Gastroesophageal sphincter (tissue), 4 donors: ENCODE measurements at regions not wholly inside any gene's neighbourhood (a gene's known extent, or its start where the extent isn't known, plus 50 kb on each side); places are given as distances from the start of the nearest gene placed in this dataset.
"Not testable (repeated sequence)": the region's sequence is repeated elsewhere in the genome, so short reads cannot be mapped to it uniquely, and the experiment has no call there.

Source experiments
- ATAC-seq: fragments of 150-250 bp; one replicate; pipeline ENCODE4 v1.9.1; 2016; ENCODE audit warnings: mild to moderate bottlenecking, moderate library complexity
- H3K27ac ChIP-seq, 4 donors: fragments of 200-600 bp; sonication (generic) in 3 of 4; 1 replicate in 3 of 4; 2 replicates in 1 of 4; pipeline ENCODE4 v1.5.1; 2016 to 2019
- H3K27me3 ChIP-seq: fragments of 200-600 bp; sonication (generic); one replicate; pipeline ENCODE4 v1.5.1; 2019
- H3K36me3 ChIP-seq, 2 donors: fragments of 200-600 bp; sonication (generic); one replicate each; pipeline ENCODE4 v1.5.1; 2019; ENCODE audit warnings: control low read depth in 1 of 2
- H3K4me1 ChIP-seq, 3 donors: fragments of 200-600 bp; sonication (generic); 1 replicate in 2 of 3; 2 replicates in 1 of 3; pipeline ENCODE4 v1.5.1; 2016 to 2019; ENCODE audit warnings: control low read depth in 2 of 3
- H3K4me3 ChIP-seq, 2 donors: fragments of 200-600 bp; sonication (generic); one replicate each; pipeline ENCODE4 v1.5.1; 2019; ENCODE audit warnings: mild to moderate bottlenecking in 1 of 2, moderate library complexity in 1 of 2
- H3K9me3 ChIP-seq, 3 donors: fragments of 200-600 bp; sonication (generic); one replicate each; pipeline ENCODE4 v1.5.1; 2017 to 2019; ENCODE audit warnings: control low read depth in 2 of 3
- EP300 ChIP-seq: sonication (generic); formaldehyde crosslinking; IDR thresholded peaks from one replicate; pipeline ENCODE4 v1.6.1; 2017; ENCODE audit warnings: antibody characterized with exemption, mild to moderate bottlenecking
- POLR2A ChIP-seq, 2 donors: fragments of 450-650 bp; IDR thresholded peaks; one replicate each; pipeline ENCODE4 v1.6.1; 2017; ENCODE audit warnings: antibody characterized with exemption in 2 of 2, mild to moderate bottlenecking in 2 of 2, moderate library complexity in 1 of 2
- POLR2AphosphoS5 ChIP-seq: sonication (generic); formaldehyde crosslinking; IDR thresholded peaks from one replicate; pipeline ENCODE4 v1.6.1; 2017; ENCODE audit warnings: antibody characterized with exemption
- WGBS, 2 donors: methylation state at CpG; one replicate each; pipeline ENCODE4 v1.1.5; 2018; ENCODE audit warnings: low coverage in 1 of 2; 5-methylcytosine and 5-hydroxymethylcytosine counted together
- TF ChIP-seq, protein P1 (sequence below), 4 experiments: fragments of 200-600 bp in 2 of 4; fragments of 450-650 bp in 2 of 4; sonication (generic) in 1 of 4; IDR thresholded peaks; one replicate each; pipeline ENCODE4 v1.5.1; 2017 to 2019; ENCODE audit warnings: antibody characterized with exemption in 4 of 4, mild to moderate bottlenecking in 2 of 4, moderate library complexity in 2 of 4

DNA sequence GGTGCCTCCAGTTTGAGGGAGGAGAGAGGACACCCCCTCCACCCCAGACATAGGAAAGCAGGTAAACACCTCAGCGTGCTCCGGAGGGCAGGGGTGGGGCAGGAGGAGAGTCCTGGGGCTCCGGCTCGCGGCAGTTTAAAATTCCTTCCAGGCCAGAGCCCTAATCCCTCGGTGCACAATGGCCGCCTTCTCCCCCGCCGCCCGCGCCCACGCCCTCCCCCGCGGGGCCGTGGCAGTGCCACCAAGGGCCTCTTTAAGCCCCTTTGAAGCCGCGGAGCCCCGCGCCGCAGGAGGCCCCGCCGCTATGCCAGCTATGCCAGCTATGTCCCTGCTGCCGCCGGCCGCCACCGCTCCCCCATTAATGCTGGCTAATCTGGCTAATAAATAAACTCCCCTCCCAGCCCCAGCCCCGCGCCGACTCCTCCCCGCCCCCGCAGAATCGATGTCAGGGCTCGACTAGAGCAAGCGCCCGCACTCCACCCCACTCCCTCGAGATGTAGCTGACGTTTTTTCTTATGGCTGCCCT lies 125.1 kb downstream of the MRPL14 start:
- Histone ChIP-seq H3K9me3 (no peaks in the 10 kb centered on the region), H3K36me3 (no peaks in the 10 kb centered on the region), H3K27me3 (peaks cover 16% of the 10 kb centered on the region), H3K4me3 (peak overlapping the region; percentile 19 to 49), H3K27ac (peak overlapping the region in 2 of 4 donors; percentile 60 to 65), H3K4me1 (peaks cover 0 to 51% (median 12%) of the 10 kb centered on the region in 3 donors)
- no peak for ATAC-seq
- 0% methylated on average over 1 to 3 of the region's 37 CpGs for WGBS, 2 donors
- TF ChIP-seq EP300 = no peak
- no peak for TF ChIP-seq POLR2A (IDR thresholded peaks at IDR 0.05)
- TF ChIP-seq, protein P1, sequence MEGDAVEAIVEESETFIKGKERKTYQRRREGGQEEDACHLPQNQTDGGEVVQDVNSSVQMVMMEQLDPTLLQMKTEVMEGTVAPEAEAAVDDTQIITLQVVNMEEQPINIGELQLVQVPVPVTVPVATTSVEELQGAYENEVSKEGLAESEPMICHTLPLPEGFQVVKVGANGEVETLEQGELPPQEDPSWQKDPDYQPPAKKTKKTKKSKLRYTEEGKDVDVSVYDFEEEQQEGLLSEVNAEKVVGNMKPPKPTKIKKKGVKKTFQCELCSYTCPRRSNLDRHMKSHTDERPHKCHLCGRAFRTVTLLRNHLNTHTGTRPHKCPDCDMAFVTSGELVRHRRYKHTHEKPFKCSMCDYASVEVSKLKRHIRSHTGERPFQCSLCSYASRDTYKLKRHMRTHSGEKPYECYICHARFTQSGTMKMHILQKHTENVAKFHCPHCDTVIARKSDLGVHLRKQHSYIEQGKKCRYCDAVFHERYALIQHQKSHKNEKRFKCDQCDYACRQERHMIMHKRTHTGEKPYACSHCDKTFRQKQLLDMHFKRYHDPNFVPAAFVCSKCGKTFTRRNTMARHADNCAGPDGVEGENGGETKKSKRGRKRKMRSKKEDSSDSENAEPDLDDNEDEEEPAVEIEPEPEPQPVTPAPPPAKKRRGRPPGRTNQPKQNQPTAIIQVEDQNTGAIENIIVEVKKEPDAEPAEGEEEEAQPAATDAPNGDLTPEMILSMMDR (IDR thresholded peaks at IDR 0.05) = no peak
- TF ChIP-seq POLR2AphosphoS5 = no peak

DNA sequence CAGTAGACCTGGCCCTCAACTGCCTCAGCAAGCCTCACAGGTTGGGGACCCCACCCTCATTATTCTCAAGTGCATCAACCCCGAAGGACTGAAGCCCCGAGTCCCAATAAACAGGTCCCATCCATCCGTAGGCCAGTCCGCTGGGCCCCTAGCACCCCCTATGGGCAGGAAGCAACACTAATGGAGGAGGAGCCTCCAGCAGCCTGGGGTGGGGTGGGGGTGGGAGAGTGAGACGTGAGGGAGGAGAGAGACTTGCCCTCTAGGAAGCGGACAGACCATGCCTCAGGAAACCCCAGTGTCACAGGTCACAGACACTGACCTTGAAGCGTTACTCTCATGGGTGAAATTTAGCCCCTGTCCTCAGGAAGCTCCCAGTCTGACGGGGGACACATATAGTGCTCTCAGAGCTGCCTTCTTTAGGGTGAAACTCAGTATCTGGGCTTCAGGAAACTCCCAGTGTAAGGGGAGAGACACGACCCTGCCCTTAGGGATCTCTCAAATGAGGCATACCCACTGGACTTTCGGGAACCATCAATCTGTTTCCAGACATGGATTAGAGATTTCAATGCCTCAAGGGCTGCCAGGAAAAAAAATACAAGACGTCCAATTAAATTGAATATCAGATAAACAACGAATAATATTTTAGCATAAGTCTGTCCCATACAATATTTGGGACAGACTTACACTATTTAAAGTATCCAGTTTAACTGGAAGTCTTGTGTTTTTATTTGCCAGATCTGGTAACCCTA lies 125.8 kb downstream of the MRPL14 start:
- peaks cover 0 to 56% (median 12%) of the 10 kb centered on the region in 3 donors for H3K4me1 ChIP-seq
- TF ChIP-seq POLR2A (IDR thresholded peaks at IDR 0.05) (no peak), POLR2AphosphoS5 (no peak)
- TF ChIP-seq, protein P1 (IDR thresholded peaks at IDR 0.05) = peak in 1 of 4 experiments; percentile 17
- no peaks in the 10 kb centered on the region for H3K36me3 ChIP-seq
- ATAC-seq = no peak
- peaks cover 16% of the 10 kb centered on the region for H3K27me3 ChIP-seq
- no peaks in the 10 kb centered on the region for H3K9me3 ChIP-seq
- H3K4me3 ChIP-seq = no peak overlapping the region
- 44 to 57% methylated on average over 5 of the region's 12 CpGs for WGBS, 2 donors
- H3K27ac ChIP-seq = peak overlapping the region in 1 of 4 donors; percentile 65

DNA sequence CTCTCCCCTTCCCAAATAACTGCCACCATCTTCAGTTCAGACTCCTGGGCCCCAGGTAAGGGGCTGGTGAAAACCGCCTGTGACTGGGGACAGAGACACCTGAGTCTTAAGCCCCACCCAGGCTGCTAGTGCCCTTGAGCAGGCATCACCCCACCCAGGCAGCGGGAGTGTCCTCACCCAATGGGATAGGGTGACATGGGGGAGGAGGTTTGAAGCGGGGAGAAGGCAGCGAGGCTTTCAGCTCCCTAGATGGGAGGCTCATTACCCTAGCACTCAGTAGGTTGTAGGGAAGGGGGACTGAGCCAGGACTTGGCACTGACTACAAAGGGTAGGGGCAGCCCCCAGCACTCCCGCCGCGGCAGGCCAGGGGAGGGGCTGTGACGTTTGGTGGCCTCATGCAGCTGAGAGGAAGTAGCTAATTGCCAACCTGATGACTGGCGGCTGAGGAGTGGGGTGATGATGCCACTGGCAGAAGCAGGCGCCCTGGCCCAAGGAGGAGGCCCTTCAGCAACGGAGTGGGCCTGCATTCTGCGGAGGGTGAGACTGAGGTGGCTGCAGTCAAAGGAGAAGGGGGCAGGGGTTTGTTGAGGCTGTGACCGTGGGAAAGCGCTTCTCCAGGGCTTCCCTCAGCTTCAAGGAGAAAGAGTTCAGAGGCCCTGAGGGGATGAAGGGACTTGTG lies 126.9 kb downstream of the MRPL14 start:
- no peak overlapping the region for H3K27ac ChIP-seq
- H3K4me1 ChIP-seq = peaks cover 0 to 52% (median 12%) of the 10 kb centered on the region in 3 donors

DNA sequence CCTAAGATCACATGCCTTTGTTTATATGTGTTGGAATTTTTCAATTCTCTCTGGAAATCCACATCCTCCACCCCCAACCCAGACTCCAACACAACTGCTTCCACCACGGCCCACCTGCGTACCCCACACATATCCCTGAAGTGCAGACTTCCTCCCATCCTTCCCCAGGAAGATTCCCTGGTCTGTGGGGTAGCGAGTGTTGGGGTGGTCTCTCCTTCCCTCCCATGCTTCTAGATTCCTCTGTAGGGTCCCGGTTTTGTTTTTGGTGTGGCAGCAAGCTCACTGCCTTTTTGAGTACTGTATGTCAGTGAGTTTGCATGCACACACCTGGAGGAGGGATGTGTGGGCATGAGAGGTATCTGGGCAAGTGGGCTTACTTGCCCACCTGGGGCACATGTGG lies 127.6 kb downstream of the MRPL14 start:
- peaks cover 16% of the 10 kb centered on the region for H3K27me3 ChIP-seq
- H3K9me3 ChIP-seq = no peaks in the 10 kb centered on the region
- no peak overlapping the region for H3K4me3 ChIP-seq
- no peaks in the 10 kb centered on the region for H3K36me3 ChIP-seq
- WGBS, 2 donors = 80 to 82% methylated on average over 1 to 2 of the region's 4 CpGs
- no peak overlapping the region for H3K27ac ChIP-seq
- H3K4me1 ChIP-seq = peaks cover 0 to 45% (median 12%) of the 10 kb centered on the region in 3 donors
- ATAC-seq = no peak
- TF ChIP-seq POLR2AphosphoS5 = no peak
- no peak for TF ChIP-seq EP300
- no peak for TF ChIP-seq POLR2A (IDR thresholded peaks at IDR 0.05)

More for the DNA sequence above, 126.9 kb downstream of the MRPL14 start:
- WGBS, 2 donors = 13 to 47% methylated on average over 3 to 10 of the region's 14 CpGs
- no peak for ATAC-seq
- Histone ChIP-seq H3K36me3 (no peaks in the 10 kb centered on the region), H3K9me3 (no peaks in the 10 kb centered on the region), H3K4me3 (no peak overlapping the region), H3K27me3 (peaks cover 16% of the 10 kb centered on the region)
- TF ChIP-seq POLR2A (IDR thresholded peaks at IDR 0.05) (no peak), EP300 (no peak), POLR2AphosphoS5 (no peak)
- TF ChIP-seq, protein P1 (IDR thresholded peaks at IDR 0.05) = no peak

DNA sequence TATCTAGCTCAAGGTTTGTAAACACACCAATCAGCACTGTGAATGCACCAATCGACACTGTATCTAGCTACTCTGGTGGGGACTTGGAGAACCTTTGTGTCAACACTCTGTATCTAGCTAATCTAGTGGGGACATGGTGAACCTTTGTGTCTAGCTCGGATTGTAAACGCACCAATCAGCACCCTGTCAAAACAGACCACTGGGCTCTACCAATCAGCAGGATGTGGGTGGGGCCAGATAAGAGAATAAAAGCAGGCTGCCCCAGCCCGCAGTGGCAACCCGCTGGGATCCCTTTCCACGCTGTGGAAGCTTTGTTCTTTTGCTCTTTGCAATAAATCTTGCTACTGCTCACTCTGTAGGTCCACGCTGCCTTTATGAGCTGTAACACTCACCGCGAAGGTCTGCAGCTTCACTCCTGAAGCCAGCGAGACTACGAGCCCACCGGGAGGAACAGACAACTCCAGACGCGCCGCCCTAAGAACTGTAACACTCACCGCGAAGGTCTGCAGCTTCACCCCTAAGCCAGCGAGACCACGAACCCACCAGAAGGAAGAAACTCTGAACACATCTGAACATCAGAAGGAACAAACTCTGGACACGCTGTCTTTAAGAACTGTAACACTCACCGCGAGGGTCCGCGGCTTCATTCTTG lies 128.5 kb downstream of the MRPL14 start:
- H3K9me3 ChIP-seq, H3K36me3 ChIP-seq, ATAC-seq, H3K27ac ChIP-seq, H3K4me3 ChIP-seq: not testable (repeated sequence)
- H3K4me1 ChIP-seq = peaks cover 0 to 39% (median 12%) of the 10 kb centered on the region in 3 donors
- 89 to 92% methylated on average over 6 to 10 of the region's 24 CpGs for WGBS, 2 donors
- peaks cover 16% of the 10 kb centered on the region for H3K27me3 ChIP-seq

DNA sequence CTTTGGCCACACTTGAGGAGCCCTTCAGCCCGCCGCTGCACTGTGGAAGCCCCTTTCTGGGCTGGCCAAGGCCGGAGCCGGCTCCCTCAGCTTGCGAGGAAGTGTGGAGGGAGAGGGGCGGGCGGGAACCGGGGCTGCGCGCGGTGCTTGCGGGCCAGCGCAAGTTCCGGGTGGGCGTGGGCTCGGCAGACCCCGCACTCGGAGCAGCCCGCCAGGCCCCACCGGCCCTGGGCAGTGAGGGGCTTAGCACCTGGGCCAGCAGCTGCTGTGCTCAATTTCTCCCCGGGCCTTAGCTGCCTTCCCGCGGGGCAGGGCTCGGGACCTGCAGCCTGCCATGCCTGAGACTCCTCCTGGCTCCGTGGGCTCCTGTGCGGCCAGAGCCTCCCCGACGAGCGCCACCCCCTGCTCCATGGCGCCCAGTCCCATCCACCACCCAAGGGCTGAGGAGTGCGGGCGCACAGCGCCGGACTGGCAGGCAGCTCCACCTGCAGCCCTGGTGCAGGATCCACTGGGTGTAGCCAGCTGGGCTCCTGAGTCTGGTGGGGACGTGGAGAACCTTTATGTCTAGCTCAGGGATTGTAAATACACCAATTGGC lies 129.2 kb downstream of the MRPL14 start:
- H3K4me3 ChIP-seq, ATAC-seq, H3K9me3 ChIP-seq, H3K36me3 ChIP-seq: not testable (repeated sequence)
- H3K4me1 ChIP-seq = peaks cover 0 to 33% (median 11%) of the 10 kb centered on the region in 3 donors
- H3K27ac ChIP-seq = peak overlapping the region in 1 of 4 donors; percentile 69
- 40 to 100% methylated on average over 1 of the region's 35 CpGs for WGBS, 2 donors
- peaks cover 14% of the 10 kb centered on the region for H3K27me3 ChIP-seq
